Activated CD4-positive, alpha-beta T cell treated with anti-CD3 and anti-CD28 coated beads for 48 hours (primary cell): ENCODE measurements at regions not wholly inside any gene's neighbourhood (a gene's known extent, or its start where the extent isn't known, plus 50 kb on each side); places are given as distances from the start of the nearest gene placed in this dataset.
"Not testable (repeated sequence)": the region's sequence is repeated elsewhere in the genome, so short reads cannot be mapped to it uniquely, and the experiment has no call there.

Source experiments
- DNase-seq: peaks from one replicate; pipeline ENCODE4 v3.0.0-alpha.2; 2020

GRCh38 chr1:234770924-234771540 lies 161.1 kb upstream of the IRF2BP2 start:
- no peak for DNase-seq

- no peak for DNase-seq
Observed at GRCh38 chr1:234769986-234770795, 160.2 kb upstream of the IRF2BP2 start.

- no peak for DNase-seq
Observed at GRCh38 chr1:234769284-234769985, 159.5 kb upstream of the IRF2BP2 start.

GRCh38 chr1:234768569-234769283 lies 158.7 kb upstream of the IRF2BP2 start:
- DNase-seq = peak; percentile 75

- peak; percentile 51 for DNase-seq
Observed at GRCh38 chr1:234768171-234768568, 158.2 kb upstream of the IRF2BP2 start.

GRCh38 chr1:234765672-234766071 lies 155.7 kb upstream of the IRF2BP2 start:
- no peak for DNase-seq

GRCh38 chr1:234765181-234765580 lies 155.2 kb upstream of the IRF2BP2 start:
- no peak for DNase-seq

- no peak for DNase-seq
Observed at GRCh38 chr1:234763910-234764309, 153.9 kb upstream of the IRF2BP2 start.

- DNase-seq = no peak
Observed at GRCh38 chr1:234763367-234763766, 153.4 kb upstream of the IRF2BP2 start.

- not testable (repeated sequence) for DNase-seq
Observed at GRCh38 chr1:234762127-234762526, 152.1 kb upstream of the IRF2BP2 start.

- no peak for DNase-seq
Observed at GRCh38 chr1:234760303-234760723, 150.3 kb upstream of the IRF2BP2 start.

GRCh38 chr1:234759888-234760287 lies 149.9 kb upstream of the IRF2BP2 start:
- DNase-seq = no peak

GRCh38 chr1:234758851-234759250 lies 148.9 kb upstream of the IRF2BP2 start:
- no peak for DNase-seq

- DNase-seq = no peak
Observed at GRCh38 chr1:234756857-234757256, 146.9 kb upstream of the IRF2BP2 start.

GRCh38 chr1:234756066-234756774 lies 146.2 kb upstream of the IRF2BP2 start:
- DNase-seq = no peak

GRCh38 chr1:234755449-234755863 lies 145.5 kb upstream of the IRF2BP2 start:
- no peak for DNase-seq

- no peak for DNase-seq
Observed at GRCh38 chr1:234753979-234754378, 144.0 kb upstream of the IRF2BP2 start.

- no peak for DNase-seq
Observed at GRCh38 chr1:234752927-234753326, 142.9 kb upstream of the IRF2BP2 start.

GRCh38 chr1:234751678-234752077 lies 141.7 kb upstream of the IRF2BP2 start:
- DNase-seq = no peak

GRCh38 chr1:234750922-234751627 lies 141.1 kb upstream of the IRF2BP2 start:
- DNase-seq = no peak

GRCh38 chr1:234748713-234749112 lies 138.7 kb upstream of the IRF2BP2 start:
- DNase-seq = no peak

GRCh38 chr1:234748066-234748465 lies 138.1 kb upstream of the IRF2BP2 start:
- DNase-seq = no peak
